NOMO-1 treated with DMSO at 0.1 percent for 48 hours (cell line): ENCODE measurements at regions not wholly inside any gene's neighbourhood (a gene's known extent, or its start where the extent isn't known, plus 50 kb on each side); places are given as distances from the start of the nearest gene placed in this dataset.

Experiments used
- DNase-seq: peaks from one replicate; lab custom pipeline; 2025; ENCODE audit not compliant: unreplicated experiment; lab: John Stamatoyannopoulos, UW

- DNase-seq: no peak
Observed at GRCh38 chr9:136597965-136598364, 52.1 kb upstream of the NOTCH1 start.

GRCh38 chr9:136597141-136597885, 51.5 kb upstream of the NOTCH1 start:
- no peak for DNase-seq

- DNase-seq: no peak
Observed at GRCh38 chr9:136596630-136597031, 50.8 kb upstream of the NOTCH1 start.

- no peak for DNase-seq
Observed at GRCh38 chr9:136596217-136596616, 50.4 kb upstream of the NOTCH1 start.

- no peak for DNase-seq
Observed at GRCh38 chr9:136595245-136596153, 49.7 kb upstream of the NOTCH1 start.
